Epithelial cell of prostate (primary cell): ENCODE measurements at regions not wholly inside any gene's neighbourhood (a gene's known extent, or its start where the extent isn't known, plus 50 kb on each side); places are given as distances from the start of the nearest gene placed in this dataset.
"Not testable (repeated sequence)": the region's sequence is repeated elsewhere in the genome, so short reads cannot be mapped to it uniquely, and the experiment has no call there.

Source experiments
- DNase-seq: peaks from one replicate; pipeline ENCODE4 v3.0.0-alpha.2; 2011; ENCODE audit warnings: low read depth, low spot score
- H3K27ac ChIP-seq: fragments of 450-650 bp; 2 replicates; pipeline ENCODE4 v1.5.1; 2017; ENCODE audit warnings: mild to moderate bottlenecking

DNA sequence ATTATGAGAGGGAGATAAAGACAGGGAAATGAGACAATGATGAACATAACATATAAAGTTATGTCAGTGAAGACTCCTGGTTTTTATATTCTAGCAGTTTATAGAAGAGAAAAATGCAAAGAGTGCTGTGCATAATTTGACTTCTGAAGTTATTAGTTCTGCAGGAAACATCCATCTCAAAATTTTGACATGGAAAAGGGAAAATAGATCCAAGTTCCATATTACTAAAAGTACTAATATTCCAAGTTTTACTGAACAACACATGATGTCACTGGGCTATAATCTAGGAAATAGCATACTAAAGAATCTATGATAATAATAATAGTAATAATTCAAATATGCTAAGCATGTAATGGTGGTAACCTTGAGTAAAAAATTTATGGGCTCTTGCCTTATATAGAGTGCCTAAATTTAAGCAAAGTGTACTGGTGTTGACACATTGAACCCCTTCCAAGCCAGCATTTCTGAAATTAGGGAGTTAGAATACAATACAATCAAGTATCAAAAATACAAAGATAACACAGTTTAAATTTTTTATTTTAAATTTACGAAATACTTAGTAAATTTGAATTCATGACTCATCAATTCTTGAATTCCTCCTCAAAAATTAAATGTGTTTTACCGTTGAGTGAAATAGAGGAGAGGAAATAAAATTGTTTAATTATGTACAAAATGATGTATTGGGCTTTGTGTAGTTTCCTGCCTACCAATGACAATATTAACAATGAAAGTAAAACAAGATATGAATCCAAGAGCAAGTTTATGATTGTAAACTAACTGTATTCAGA is 102.8 kb upstream of the KCND2 start:
- no peak for DNase-seq
- no peak overlapping the region for H3K27ac ChIP-seq

DNA sequence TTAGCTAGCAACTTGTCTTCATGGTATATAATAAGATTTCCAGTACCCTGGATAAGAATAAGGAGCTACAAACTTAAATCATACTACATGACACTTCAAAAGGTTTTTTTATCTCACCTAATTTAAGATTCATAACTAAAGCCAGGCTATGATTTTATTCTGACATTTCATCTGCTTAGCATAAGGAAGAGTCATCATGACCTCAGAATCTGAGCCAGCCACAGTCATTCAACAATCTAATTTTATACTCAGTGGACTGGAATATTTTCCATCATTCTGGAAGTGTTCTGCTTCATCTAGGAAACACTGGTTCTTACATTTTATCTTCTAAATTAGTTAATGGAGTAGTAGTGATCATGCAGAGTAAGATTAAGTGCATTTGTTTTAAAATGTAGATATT is 102.1 kb upstream of the KCND2 start:
- H3K27ac ChIP-seq: no peak overlapping the region

GRCh38 chr7:120171406-120171805 is 101.6 kb upstream of the KCND2 start:
- H3K27ac ChIP-seq: no peak overlapping the region
- peak; percentile 12 for DNase-seq

More for the DNA sequence above, 102.1 kb upstream of the KCND2 start:
- no peak for DNase-seq

GRCh38 chr7:120180221-120180620 is 92.8 kb upstream of the KCND2 start:
- no peak overlapping the region for H3K27ac ChIP-seq
- no peak for DNase-seq

DNA sequence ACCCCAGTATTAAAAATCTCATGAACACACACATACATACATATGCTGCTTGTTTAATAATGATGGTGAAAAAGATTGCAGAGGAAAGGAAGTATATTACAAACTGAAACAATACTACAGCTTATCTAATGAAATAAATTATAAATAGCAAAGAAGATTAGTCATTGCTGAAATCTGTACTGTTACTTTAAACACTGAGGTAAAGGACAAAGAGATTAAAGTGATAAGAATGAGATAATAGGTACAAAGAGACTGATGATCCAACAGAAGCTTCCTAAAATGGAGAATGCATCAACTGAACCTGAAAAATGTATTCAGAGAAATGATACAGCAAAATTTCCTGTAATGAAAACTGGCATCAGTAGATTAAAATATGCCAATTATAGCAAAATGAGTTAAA is 91.5 kb upstream of the KCND2 start:
- DNase-seq: no peak
- H3K27ac ChIP-seq: no peak overlapping the region

DNA sequence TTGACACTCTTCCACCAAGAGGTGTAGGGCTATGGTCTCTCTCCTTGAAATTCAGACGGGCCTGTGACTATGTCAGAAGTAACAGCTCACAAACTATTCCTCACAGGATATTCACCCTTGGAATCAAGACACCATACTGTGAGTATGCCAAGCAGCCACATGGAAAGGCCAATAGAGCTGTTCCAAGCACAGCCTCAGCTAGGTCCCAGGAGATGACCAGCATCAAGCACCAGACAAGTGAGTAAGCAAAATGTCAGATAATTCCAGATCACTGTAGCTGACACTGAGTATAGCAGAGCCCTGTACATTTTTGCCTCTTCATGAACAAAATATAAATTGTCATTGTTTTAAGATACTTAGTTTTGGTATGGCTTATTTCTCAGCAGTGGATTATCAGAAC is 88.1 kb upstream of the KCND2 start:
- no peak for DNase-seq
- H3K27ac ChIP-seq: no peak overlapping the region

GRCh38 chr7:120185940-120186682 is 86.9 kb upstream of the KCND2 start:
- H3K27ac ChIP-seq: no peak overlapping the region
- DNase-seq: no peak

GRCh38 chr7:120186688-120187087 is 86.3 kb upstream of the KCND2 start:
- no peak for DNase-seq
- H3K27ac ChIP-seq: no peak overlapping the region

GRCh38 chr7:120189623-120190022 is 83.4 kb upstream of the KCND2 start:
- H3K27ac ChIP-seq: no peak overlapping the region
- DNase-seq: no peak

- no peak for DNase-seq
- H3K27ac ChIP-seq: no peak overlapping the region
These were observed 82.9 kb upstream of the KCND2 start for GRCh38 chr7:120190109-120190508.

DNA sequence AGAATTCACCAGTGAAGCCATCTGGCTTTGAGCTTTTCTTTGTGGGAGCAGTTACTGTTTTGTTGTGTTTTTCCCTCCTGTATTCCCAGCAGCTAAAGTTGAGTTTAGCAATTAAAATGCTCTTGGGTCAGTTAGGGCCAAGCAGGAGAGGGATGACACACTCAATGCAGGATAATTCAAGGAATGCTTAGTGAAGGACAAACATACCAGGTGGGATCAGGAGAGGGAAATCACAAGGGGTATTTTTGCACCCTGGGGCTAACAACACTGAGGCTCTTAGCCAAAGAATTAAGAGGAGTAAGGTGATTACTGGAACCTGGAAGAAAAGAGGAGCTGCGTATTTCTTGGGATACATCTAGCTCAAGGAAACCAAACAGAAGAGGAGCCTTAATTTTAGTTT is 82.4 kb upstream of the KCND2 start:
- H3K27ac ChIP-seq: no peak overlapping the region
- no peak for DNase-seq

- DNase-seq: not testable (repeated sequence)
These were observed 81.6 kb upstream of the KCND2 start for GRCh38 chr7:120191423-120191822.

DNA sequence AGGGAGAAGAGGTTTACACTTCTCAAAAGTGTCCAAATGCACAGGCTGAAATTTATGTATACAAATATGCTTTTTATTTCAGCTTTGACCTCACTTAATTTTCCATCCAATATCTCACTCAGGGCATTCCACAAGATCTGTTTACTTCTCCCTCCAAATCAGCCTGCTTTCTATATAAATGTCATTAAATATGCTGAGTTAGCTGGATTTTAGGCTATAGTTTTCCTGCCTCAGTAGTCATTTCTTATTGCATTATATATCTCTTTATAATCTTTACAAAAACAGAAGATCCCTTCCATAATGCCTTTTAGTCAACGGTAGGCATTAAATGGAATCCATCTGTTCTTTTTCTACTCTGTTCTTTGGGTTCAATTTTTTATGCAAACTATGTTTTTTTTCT is 71.7 kb upstream of the KCND2 start:
- H3K27ac ChIP-seq: no peak overlapping the region
- DNase-seq: no peak

More at GRCh38 chr7:120191423-120191822, 81.6 kb upstream of the KCND2 start:
- H3K27ac ChIP-seq: not testable (repeated sequence)

GRCh38 chr7:120205101-120205500 is 67.9 kb upstream of the KCND2 start:
- DNase-seq: no peak
- H3K27ac ChIP-seq: no peak overlapping the region

DNA sequence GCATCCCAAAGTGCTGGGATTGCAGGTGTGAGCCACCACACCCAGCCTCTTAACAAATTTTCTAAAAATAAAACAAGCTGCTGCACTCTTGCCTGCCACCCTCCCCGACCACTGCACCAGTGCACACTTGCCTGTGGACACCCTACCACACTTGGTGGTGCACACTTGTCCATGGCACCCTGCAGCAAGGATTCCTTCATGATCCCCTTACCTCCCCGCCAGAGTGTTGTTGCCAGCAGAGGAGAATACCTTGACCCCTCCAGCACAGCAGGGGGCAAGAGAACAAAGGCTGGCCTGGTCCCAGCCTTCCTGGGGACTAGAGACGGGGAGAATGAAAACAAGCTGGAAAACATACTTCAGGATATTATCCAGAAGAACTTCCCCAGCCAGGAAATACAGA is 65.9 kb upstream of the KCND2 start:
- no peak overlapping the region for H3K27ac ChIP-seq

GRCh38 chr7:120215654-120216053 is 57.3 kb upstream of the KCND2 start:
- DNase-seq: no peak
- H3K27ac ChIP-seq: no peak overlapping the region

More for the DNA sequence above, 65.9 kb upstream of the KCND2 start:
- no peak for DNase-seq

GRCh38 chr7:120216947-120217346 is 56.0 kb upstream of the KCND2 start:
- DNase-seq: no peak
- H3K27ac ChIP-seq: no peak overlapping the region

DNA sequence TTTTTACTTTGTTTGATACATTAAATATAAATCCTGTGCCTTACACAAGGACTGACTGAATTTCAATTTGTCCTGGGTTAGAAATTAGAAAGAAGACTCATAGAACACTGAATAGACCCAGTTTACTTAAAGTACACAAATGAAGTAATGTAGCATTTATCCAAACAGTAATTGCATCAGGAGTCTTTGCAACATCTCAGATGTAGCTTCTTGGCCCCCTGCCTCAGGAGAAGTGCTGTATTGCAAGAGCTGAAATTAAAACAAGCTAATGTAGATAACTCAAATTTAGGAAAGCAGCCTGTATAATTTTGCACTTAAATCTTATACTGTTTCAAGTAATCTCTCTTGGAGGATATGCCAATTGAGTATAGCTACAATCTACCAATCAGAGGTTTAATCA is 54.3 kb upstream of the KCND2 start:
- no peak for DNase-seq
- no peak overlapping the region for H3K27ac ChIP-seq

- no peak for DNase-seq
- no peak overlapping the region for H3K27ac ChIP-seq
These were observed 51.3 kb upstream of the KCND2 start for GRCh38 chr7:120221666-120222065.
